A549 (cell line): ENCODE measurements at regions not wholly inside any gene's neighbourhood (a gene's known extent, or its start where the extent isn't known, plus 50 kb on each side); places are given as distances from the start of the nearest gene placed in this dataset.

Source experiments
- ATAC-seq, 2 experiments: fragments of 200-7000 bp in 1 of 2; fragments of >200 bp in 1 of 2; cut with Nextera tagmentation in 1 of 2; cut with Tn5 transposase in 1 of 2; 3 replicates each; pipeline versions ENCODE4 v1.8.0 to v1.9.1; 2018 to 2020; ENCODE audit warnings: mild to moderate bottlenecking in 1 of 2, moderate library complexity in 1 of 2
- CTCF ChIA-PET: fragments of 300-600 bp; sonication (Branson Sonifier 250); formaldehyde crosslinking; extraction: SDS; loops from one replicate; lab custom pipeline; 2021; ENCODE audit warnings: antibody characterized with exemption, inconsistent platforms; lab: Yijun Ruan, JAX
- POLR2A ChIA-PET: fragments of 350-600 bp; formaldehyde crosslinking; extraction: SDS; loops from one replicate; lab custom pipeline; 2021; ENCODE audit warnings: antibody characterized with exemption, inconsistent platforms; lab: Yijun Ruan, JAX
- DNase-seq, 2 experiments: peaks; one replicate each; pipeline versions ENCODE4 v3.0.0 to v3.0.0-alpha.2; 2011 to 2016; ENCODE audit warnings: low read depth in 1 of 2, low spot score in 1 of 2
- FAIRE-seq: peaks from 2 replicates; lab custom pipeline; 2011; peaks lifted over from hg19 to GRCh38; lab: Jason Lieb, UNC
- H3K27ac ChIP-seq, 2 experiments: fragments of >200 bp; sonication (Bioruptor Twin); formaldehyde crosslinking; 3 replicates each; pipeline ENCODE4 v1.5.1; 2016 to 2017
- H3K4me1 ChIP-seq: fragments of >200 bp; sonication (Bioruptor Twin); formaldehyde crosslinking; 3 replicates; pipeline ENCODE4 v1.6.1; 2016
- H3K4me2 ChIP-seq: fragments of >200 bp; sonication (Bioruptor Twin); formaldehyde crosslinking; 3 replicates; pipeline ENCODE4 v1.6.1; 2016
- H3K4me3 ChIP-seq: fragments of >200 bp; sonication (Bioruptor Twin); formaldehyde crosslinking; 3 replicates; pipeline ENCODE4 v1.5.1; 2016
- H3K9me3 ChIP-seq: fragments of >200 bp; sonication (Bioruptor Twin); formaldehyde crosslinking; 3 replicates; pipeline ENCODE4 v1.6.1; 2016
- CBX2 ChIP-seq: fragments of 200-600 bp; sonication (generic); IDR thresholded peaks from 2 replicates; pipeline ENCODE4 v1.6.1; 2016; ENCODE audit warnings: low read depth, mild to moderate bottlenecking, borderline replicate concordance
- CEBPB ChIP-seq, 2 experiments: fragments of >200 bp in 1 of 2; sonication (Bioruptor Twin) in 1 of 2; formaldehyde crosslinking in 1 of 2; IDR thresholded peaks; 2 replicates each; pipeline ENCODE4 v1.6.1; 2012 to 2016
- CHD2 ChIP-seq: fragments of 150-350 bp; IDR thresholded peaks from 2 replicates; pipeline ENCODE4 v1.6.1; 2014; ENCODE audit warnings: low read length; ENCODE audit not compliant: partially characterized antibody
- FOSB ChIP-seq: fragments of 250-450 bp; sonication (Bioruptor Pico); IDR thresholded peaks from 2 replicates; pipeline ENCODE4 v1.5.0; 2020; ENCODE audit warnings: mild to moderate bottlenecking, moderate library complexity
- FOSL2 ChIP-seq, 2 experiments: fragments of 450-650 bp in 1 of 2; fragments of >200 bp in 1 of 2; sonication (Bioruptor Twin) in 1 of 2; formaldehyde crosslinking; IDR thresholded peaks; 2 replicates each; pipeline versions ENCODE4 v1.5.0 to v1.6.1; 2016 to 2020; ENCODE audit warnings: mild to moderate bottlenecking in 1 of 2, moderate library complexity in 1 of 2
- HDAC2 ChIP-seq: fragments of 200-600 bp; sonication (generic); IDR thresholded peaks from 2 replicates; pipeline ENCODE4 v1.6.1; 2016
- HOXA7 ChIP-seq: fragments of 250-450 bp; sonication (Bioruptor Pico); IDR thresholded peaks from 2 replicates; pipeline ENCODE4 v1.5.0; 2020; ENCODE audit warnings: mild to moderate bottlenecking, moderate library complexity
- KDM1A ChIP-seq: fragments of 200-600 bp; sonication (generic); IDR thresholded peaks from 2 replicates; pipeline ENCODE4 v1.6.1; 2016; ENCODE audit warnings: low read depth, mild to moderate bottlenecking
- MAZ ChIP-seq: fragments of 150-350 bp; IDR thresholded peaks from 2 replicates; pipeline ENCODE4 v1.6.1; 2014; ENCODE audit warnings: antibody characterized with exemption, low read depth, low read length, borderline replicate concordance
- PHF8 ChIP-seq: fragments of 200-600 bp; sonication (generic); IDR thresholded peaks from 2 replicates; pipeline ENCODE4 v1.6.1; 2016; ENCODE audit warnings: low read depth, mild to moderate bottlenecking, antibody characterized with exemption, moderate library complexity, borderline replicate concordance
- RAD21 ChIP-seq, 2 experiments: fragments of >200 bp in 1 of 2; sonication (Bioruptor Twin) in 1 of 2; formaldehyde crosslinking in 1 of 2; IDR thresholded peaks in 1 of 2; conservative IDR thresholded peaks in 1 of 2; 2 replicates in 1 of 2; 3 replicates in 1 of 2; pipeline ENCODE4 v1.6.1; 2012 to 2018; ENCODE audit warnings: inconsistent platforms in 1 of 2
- RARB ChIP-seq: fragments of 250-450 bp; sonication (Bioruptor Pico); IDR thresholded peaks from 2 replicates; pipeline ENCODE4 v1.8.0; 2021; ENCODE audit warnings: mild to moderate bottlenecking, moderate library complexity
- SMC3 ChIP-seq: fragments of >200 bp; sonication (Bioruptor Twin); formaldehyde crosslinking; IDR thresholded peaks from 3 replicates; pipeline ENCODE4 v1.6.1; 2018; ENCODE audit warnings: inconsistent platforms
- ZC3H11A ChIP-seq: fragments of 450-650 bp; IDR thresholded peaks from 2 replicates; pipeline ENCODE4 v1.6.1; 2014; ENCODE audit warnings: antibody characterized with exemption, mild to moderate bottlenecking
- ZSCAN20 ChIP-seq: fragments of 250-450 bp; sonication (Bioruptor Pico); IDR thresholded peaks from 2 replicates; pipeline ENCODE4 v1.8.0; 2022; ENCODE audit warnings: mild to moderate bottlenecking, moderate library complexity
- WGBS: methylation state at CpG from one replicate; pipeline ENCODE4 v1.1.6; 2017; ENCODE audit errors: missing lambda C conversion rate; 5-methylcytosine and 5-hydroxymethylcytosine counted together
- TF ChIP-seq, protein P1 (sequence below): fragments of 150-350 bp; IDR thresholded peaks from 2 replicates; pipeline ENCODE4 v1.6.1; 2014; ENCODE audit warnings: low read depth, mild to moderate bottlenecking, low read length
- TF ChIP-seq, protein P2 (sequence below): fragments of 200-600 bp; sonication (generic); IDR thresholded peaks from 2 replicates; pipeline ENCODE4 v1.6.1; 2016; ENCODE audit warnings: antibody characterized with exemption, mild to moderate bottlenecking, moderate library complexity
- TF ChIP-seq, protein P3 (sequence below): fragments of >200 bp; sonication (Bioruptor Twin); formaldehyde crosslinking; IDR thresholded peaks from 2 replicates; pipeline ENCODE4 v1.6.1; 2016
- TF ChIP-seq, protein P4 (sequence below): fragments of >200 bp; sonication (Bioruptor Twin); formaldehyde crosslinking; IDR thresholded peaks from 3 replicates; pipeline ENCODE4 v1.5.1; 2016
- TF ChIP-seq, protein P5 (sequence below): IDR thresholded peaks from 2 replicates; pipeline ENCODE4 v1.6.1; 2012

DNA sequence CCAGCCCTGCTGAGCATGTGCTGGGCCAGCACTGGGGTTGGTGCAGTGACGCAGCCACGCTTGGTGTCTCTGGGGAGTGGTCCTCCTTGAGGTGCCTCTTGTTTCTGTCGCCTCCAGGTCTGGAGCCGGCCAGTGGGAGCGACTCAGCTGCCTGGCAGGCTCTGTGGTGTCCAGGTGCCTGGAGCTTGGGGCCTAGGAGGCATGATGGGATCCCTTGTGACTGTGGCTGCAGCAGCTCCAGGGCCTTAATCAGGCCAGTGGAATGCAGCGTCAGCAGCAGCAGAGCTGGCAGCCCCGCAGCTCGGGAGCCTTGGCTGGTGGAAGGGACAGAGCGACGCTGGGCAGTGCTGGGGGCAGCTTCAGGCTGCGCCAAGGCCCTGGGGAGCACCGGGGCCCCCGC, 74.7 kb upstream of the CIBAR2 start:
- ATAC-seq (no peak; a peak in 1 of 6 replicates), FAIRE-seq (no peak), DNase-seq (no peak)
- TF ChIP-seq PHF8, result no peak
- no peak for TF ChIP-seq CHD2
- no peak for TF ChIP-seq MAZ
- TF ChIP-seq, protein P1, sequence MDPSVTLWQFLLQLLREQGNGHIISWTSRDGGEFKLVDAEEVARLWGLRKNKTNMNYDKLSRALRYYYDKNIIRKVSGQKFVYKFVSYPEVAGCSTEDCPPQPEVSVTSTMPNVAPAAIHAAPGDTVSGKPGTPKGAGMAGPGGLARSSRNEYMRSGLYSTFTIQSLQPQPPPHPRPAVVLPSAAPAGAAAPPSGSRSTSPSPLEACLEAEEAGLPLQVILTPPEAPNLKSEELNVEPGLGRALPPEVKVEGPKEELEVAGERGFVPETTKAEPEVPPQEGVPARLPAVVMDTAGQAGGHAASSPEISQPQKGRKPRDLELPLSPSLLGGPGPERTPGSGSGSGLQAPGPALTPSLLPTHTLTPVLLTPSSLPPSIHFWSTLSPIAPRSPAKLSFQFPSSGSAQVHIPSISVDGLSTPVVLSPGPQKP, result no peak
- TF ChIP-seq, protein P2, sequence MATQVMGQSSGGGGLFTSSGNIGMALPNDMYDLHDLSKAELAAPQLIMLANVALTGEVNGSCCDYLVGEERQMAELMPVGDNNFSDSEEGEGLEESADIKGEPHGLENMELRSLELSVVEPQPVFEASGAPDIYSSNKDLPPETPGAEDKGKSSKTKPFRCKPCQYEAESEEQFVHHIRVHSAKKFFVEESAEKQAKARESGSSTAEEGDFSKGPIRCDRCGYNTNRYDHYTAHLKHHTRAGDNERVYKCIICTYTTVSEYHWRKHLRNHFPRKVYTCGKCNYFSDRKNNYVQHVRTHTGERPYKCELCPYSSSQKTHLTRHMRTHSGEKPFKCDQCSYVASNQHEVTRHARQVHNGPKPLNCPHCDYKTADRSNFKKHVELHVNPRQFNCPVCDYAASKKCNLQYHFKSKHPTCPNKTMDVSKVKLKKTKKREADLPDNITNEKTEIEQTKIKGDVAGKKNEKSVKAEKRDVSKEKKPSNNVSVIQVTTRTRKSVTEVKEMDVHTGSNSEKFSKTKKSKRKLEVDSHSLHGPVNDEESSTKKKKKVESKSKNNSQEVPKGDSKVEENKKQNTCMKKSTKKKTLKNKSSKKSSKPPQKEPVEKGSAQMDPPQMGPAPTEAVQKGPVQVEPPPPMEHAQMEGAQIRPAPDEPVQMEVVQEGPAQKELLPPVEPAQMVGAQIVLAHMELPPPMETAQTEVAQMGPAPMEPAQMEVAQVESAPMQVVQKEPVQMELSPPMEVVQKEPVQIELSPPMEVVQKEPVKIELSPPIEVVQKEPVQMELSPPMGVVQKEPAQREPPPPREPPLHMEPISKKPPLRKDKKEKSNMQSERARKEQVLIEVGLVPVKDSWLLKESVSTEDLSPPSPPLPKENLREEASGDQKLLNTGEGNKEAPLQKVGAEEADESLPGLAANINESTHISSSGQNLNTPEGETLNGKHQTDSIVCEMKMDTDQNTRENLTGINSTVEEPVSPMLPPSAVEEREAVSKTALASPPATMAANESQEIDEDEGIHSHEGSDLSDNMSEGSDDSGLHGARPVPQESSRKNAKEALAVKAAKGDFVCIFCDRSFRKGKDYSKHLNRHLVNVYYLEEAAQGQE, result no peak
- TF ChIP-seq CBX2, result no peak
- no peak for TF ChIP-seq KDM1A
- TF ChIP-seq RAD21 (conservative IDR thresholded peaks at IDR 0.05 in 1 of 2, IDR thresholded peaks at IDR 0.05 in 1 of 2), result no peak
- TF ChIP-seq ZSCAN20 (CRISPR knock-in tag), result no peak
- TF ChIP-seq, protein P3, sequence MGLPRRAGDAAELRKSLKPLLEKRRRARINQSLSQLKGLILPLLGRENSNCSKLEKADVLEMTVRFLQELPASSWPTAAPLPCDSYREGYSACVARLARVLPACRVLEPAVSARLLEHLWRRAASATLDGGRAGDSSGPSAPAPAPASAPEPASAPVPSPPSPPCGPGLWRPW, result no peak
- Histone ChIP-seq H3K4me3 (no peak overlapping the region), H3K4me1 (no peaks in the 10 kb centered on the region), H3K4me2 (no peak overlapping the region), H3K9me3 (peaks cover 19% of the 10 kb centered on the region), H3K27ac (no peak overlapping the region)
- ChIA-PET POLR2A (no interaction called here), CTCF (interaction anchor here (1.0 to 1.9 kb wide), 3 partner anchors 14 to 412 kb away, joined by 3 to 5 read pairs (median 3); no protein-coding TSS in a partner anchor)
- WGBS, result 97% methylated on average over 10 of the region's 13 CpGs

DNA sequence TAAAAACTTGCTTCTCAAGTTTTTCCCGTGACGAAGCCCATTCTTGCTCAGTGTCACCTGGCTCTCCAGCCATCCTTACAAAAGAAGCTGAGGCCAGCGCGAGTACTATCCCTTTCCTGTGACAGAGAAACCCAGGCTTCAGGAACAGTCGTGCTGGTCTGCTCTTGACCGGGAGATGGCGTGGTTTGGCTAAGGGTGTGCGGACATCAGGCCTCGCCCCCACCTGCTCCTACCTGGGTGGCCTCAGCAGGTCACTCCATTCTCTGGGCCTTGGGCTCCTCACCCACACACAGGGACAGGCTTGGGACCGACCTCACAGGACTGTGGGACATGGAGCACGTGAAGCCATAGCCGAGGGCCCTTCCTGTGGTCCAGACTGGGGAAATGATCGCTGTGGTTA, 75.2 kb upstream of the CIBAR2 start:
- H3K4me2 ChIP-seq, result no peak overlapping the region
- POLR2A ChIA-PET, result no interaction called here
- H3K9me3 ChIP-seq, result peaks cover 19% of the 10 kb centered on the region
- no peak for DNase-seq
- TF ChIP-seq FOSB (no peak), FOSL2 (IDR thresholded peaks at IDR 0.05) (no peak), FOSL2 (CRISPR knock-in tag; IDR thresholded peaks at IDR 0.05) (no peak), CEBPB (IDR thresholded peaks at IDR 0.05) (no peak), HDAC2 (no peak), RARB (CRISPR knock-in tag) (no peak), ZC3H11A (no peak), HOXA7 (no peak), SMC3 (no peak)
- TF ChIP-seq, protein P2, result no peak
- TF ChIP-seq, protein P4, sequence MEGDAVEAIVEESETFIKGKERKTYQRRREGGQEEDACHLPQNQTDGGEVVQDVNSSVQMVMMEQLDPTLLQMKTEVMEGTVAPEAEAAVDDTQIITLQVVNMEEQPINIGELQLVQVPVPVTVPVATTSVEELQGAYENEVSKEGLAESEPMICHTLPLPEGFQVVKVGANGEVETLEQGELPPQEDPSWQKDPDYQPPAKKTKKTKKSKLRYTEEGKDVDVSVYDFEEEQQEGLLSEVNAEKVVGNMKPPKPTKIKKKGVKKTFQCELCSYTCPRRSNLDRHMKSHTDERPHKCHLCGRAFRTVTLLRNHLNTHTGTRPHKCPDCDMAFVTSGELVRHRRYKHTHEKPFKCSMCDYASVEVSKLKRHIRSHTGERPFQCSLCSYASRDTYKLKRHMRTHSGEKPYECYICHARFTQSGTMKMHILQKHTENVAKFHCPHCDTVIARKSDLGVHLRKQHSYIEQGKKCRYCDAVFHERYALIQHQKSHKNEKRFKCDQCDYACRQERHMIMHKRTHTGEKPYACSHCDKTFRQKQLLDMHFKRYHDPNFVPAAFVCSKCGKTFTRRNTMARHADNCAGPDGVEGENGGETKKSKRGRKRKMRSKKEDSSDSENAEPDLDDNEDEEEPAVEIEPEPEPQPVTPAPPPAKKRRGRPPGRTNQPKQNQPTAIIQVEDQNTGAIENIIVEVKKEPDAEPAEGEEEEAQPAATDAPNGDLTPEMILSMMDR, result no peak
- TF ChIP-seq, protein P5, sequence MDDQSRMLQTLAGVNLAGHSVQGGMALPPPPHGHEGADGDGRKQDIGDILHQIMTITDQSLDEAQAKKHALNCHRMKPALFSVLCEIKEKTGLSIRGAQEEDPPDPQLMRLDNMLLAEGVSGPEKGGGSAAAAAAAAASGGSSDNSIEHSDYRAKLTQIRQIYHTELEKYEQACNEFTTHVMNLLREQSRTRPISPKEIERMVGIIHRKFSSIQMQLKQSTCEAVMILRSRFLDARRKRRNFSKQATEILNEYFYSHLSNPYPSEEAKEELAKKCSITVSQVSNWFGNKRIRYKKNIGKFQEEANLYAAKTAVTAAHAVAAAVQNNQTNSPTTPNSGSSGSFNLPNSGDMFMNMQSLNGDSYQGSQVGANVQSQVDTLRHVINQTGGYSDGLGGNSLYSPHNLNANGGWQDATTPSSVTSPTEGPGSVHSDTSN, result no peak
- TF ChIP-seq, protein P3, result no peak
- no peaks in the 10 kb centered on the region for H3K4me1 ChIP-seq
- whole genome bisulfite sequencing, result 88% methylated on average over 12 of the region's 13 CpGs
- ATAC-seq, result no peak; a peak in 1 of 6 replicates
- CTCF ChIA-PET, result interaction anchor here (1.0 to 1.9 kb wide), 3 partner anchors 15 to 411 kb away, joined by 3 to 5 read pairs (median 3); no protein-coding TSS in a partner anchor
- H3K4me3 ChIP-seq, result no peak overlapping the region
- FAIRE-seq, result no peak
- no peak overlapping the region for H3K27ac ChIP-seq
